Skeletal muscle tissue (tissue), 3 donors: ENCODE measurements at regions not wholly inside any gene's neighbourhood (a gene's known extent, or its start where the extent isn't known, plus 50 kb on each side); places are given as distances from the start of the nearest gene placed in this dataset.

Experiments used
- H3K27ac ChIP-seq: one replicate; pipeline ENCODE4 v1.7.0; 2013; ENCODE audit warnings: mild to moderate bottlenecking, low read depth, low read length, inconsistent platforms
- H3K27me3 ChIP-seq, 3 donors: one replicate each; pipeline ENCODE4 v1.7.0; 2013; ENCODE audit warnings: low read length in 3 of 3; ENCODE audit not compliant: control insufficient read depth in 3 of 3, insufficient read depth in 3 of 3
- H3K36me3 ChIP-seq, 3 donors: one replicate each; pipeline ENCODE4 v1.7.0; 2013; ENCODE audit warnings: low read length in 3 of 3; ENCODE audit not compliant: control insufficient read depth in 3 of 3, insufficient read depth in 3 of 3
- H3K4me1 ChIP-seq, 3 donors: one replicate each; pipeline ENCODE4 v1.7.0; 2013; ENCODE audit warnings: low read length in 3 of 3, mild to moderate bottlenecking in 3 of 3; ENCODE audit not compliant: control insufficient read depth in 3 of 3, insufficient read depth in 3 of 3
- H3K4me3 ChIP-seq, 3 donors: one replicate each; pipeline ENCODE4 v1.7.0; 2013; ENCODE audit warnings: low read length in 3 of 3
- H3K9ac ChIP-seq, 3 donors: one replicate each; pipeline ENCODE4 v1.7.0; 2013; ENCODE audit warnings: low read length in 3 of 3, mild to moderate bottlenecking in 3 of 3, moderate library complexity in 2 of 3, low read depth in 1 of 3
- H3K9me3 ChIP-seq, 3 donors: one replicate each; pipeline ENCODE4 v1.7.0; 2013; ENCODE audit warnings: low read length in 3 of 3; ENCODE audit not compliant: control insufficient read depth in 3 of 3
- donor health status: Osteomylitis.

DNA sequence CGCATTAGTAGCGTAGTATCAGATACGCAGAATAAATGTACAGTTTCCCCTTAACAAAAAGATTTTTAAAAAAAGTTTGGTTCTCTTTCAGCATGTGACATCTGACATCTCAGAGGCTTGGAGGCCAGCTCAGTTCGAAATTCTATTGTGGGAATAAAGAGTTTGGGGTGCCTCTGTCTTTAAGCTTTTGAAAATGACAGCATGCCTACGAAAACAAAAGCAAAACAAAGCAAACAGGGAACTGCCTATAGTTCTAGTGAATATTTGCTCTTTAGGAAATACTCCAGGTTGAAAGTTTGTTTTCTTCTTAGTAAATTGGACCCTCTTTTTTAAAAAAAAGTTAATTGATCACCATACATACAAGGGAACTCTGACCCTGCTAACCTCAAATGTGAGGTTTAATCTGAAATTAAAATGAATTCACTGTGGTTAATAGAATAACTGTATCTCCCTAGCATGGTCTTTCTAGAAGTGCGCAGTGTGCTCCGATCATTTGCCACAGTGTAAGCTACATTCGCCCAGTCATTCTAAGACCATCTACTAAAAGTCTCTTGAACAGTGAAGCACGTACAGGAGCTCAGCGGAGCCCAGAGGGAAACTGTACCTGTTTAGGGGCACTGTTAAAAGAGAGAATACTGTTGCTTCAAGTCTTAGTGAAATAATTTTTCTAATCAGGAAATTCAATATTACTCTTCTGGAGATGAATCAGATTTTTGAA lies 347.0 kb upstream of the CDH2 start:
- Histone ChIP-seq H3K27me3 (no peaks in the 10 kb centered on the region), H3K27ac (no peak overlapping the region), H3K9me3 (no peaks in the 10 kb centered on the region), H3K9ac (no peak overlapping the region), H3K4me1 (no peaks in the 10 kb centered on the region), H3K4me3 (no peak overlapping the region), H3K36me3 (no peaks in the 10 kb centered on the region)

GRCh38 chr18:28522236-28522635 lies 345.3 kb upstream of the CDH2 start:
- Histone ChIP-seq H3K9ac (no peak overlapping the region), H3K27me3 (no peaks in the 10 kb centered on the region), H3K36me3 (no peaks in the 10 kb centered on the region), H3K9me3 (no peaks in the 10 kb centered on the region), H3K27ac (no peak overlapping the region), H3K4me3 (no peak overlapping the region), H3K4me1 (no peaks in the 10 kb centered on the region)

GRCh38 chr18:28519997-28520396 lies 343.1 kb upstream of the CDH2 start:
- H3K9ac ChIP-seq = no peak overlapping the region
- no peak overlapping the region for H3K27ac ChIP-seq
- no peak overlapping the region for H3K4me3 ChIP-seq
- no peaks in the 10 kb centered on the region for H3K27me3 ChIP-seq
- no peaks in the 10 kb centered on the region for H3K4me1 ChIP-seq
- H3K36me3 ChIP-seq = no peaks in the 10 kb centered on the region
- H3K9me3 ChIP-seq = no peaks in the 10 kb centered on the region

DNA sequence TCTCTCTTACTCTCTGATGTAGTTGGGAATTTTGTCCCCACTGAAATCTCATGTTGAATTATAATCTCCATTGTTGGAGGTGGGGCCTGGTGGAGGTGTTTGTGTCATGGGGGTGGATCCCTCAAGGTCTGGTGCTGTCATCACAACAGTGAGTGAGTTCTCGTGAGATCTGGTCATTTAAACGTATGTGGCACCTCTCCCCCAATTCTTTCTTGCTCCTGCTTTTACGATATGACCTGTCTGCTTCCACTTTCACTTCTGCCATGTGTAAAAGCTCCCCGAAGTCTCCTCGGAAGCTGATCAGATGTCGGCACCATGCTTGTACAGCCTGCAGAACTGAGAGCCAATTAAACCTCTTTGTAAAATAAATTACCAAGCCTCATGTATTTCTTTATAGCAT lies 337.8 kb upstream of the CDH2 start:
- H3K9me3 ChIP-seq = no peaks in the 10 kb centered on the region
- no peaks in the 10 kb centered on the region for H3K4me1 ChIP-seq
- H3K27ac ChIP-seq = no peak overlapping the region
- H3K36me3 ChIP-seq = no peaks in the 10 kb centered on the region
- no peak overlapping the region for H3K4me3 ChIP-seq
- H3K27me3 ChIP-seq = no peaks in the 10 kb centered on the region
- no peak overlapping the region for H3K9ac ChIP-seq

DNA sequence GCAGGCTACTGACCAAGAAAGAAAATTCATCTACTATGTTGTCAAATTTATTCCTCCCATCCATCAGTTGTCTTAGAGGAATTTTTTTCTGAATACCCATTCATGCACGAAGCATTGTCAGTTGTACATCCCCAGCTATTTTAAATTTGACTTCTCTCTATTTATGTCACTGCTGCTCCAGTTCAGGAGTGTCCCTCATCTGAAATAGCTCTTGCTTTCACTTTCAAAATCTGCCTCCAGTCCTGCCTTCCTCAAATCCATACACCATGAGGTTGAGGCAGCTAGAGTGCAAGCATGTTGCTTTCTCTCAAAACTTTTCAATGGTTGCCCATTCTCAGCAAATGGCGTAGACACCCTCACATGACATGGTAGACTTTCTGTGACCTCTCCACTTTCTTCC lies 335.4 kb upstream of the CDH2 start:
- no peaks in the 10 kb centered on the region for H3K27me3 ChIP-seq
- no peaks in the 10 kb centered on the region for H3K9me3 ChIP-seq
- no peaks in the 10 kb centered on the region for H3K4me1 ChIP-seq
- no peak overlapping the region for H3K9ac ChIP-seq
- no peak overlapping the region for H3K4me3 ChIP-seq
- no peak overlapping the region for H3K27ac ChIP-seq
- no peaks in the 10 kb centered on the region for H3K36me3 ChIP-seq

GRCh38 chr18:28511413-28511821 lies 334.5 kb upstream of the CDH2 start:
- Histone ChIP-seq H3K36me3 (no peaks in the 10 kb centered on the region), H3K27me3 (no peaks in the 10 kb centered on the region), H3K4me3 (no peak overlapping the region)

DNA sequence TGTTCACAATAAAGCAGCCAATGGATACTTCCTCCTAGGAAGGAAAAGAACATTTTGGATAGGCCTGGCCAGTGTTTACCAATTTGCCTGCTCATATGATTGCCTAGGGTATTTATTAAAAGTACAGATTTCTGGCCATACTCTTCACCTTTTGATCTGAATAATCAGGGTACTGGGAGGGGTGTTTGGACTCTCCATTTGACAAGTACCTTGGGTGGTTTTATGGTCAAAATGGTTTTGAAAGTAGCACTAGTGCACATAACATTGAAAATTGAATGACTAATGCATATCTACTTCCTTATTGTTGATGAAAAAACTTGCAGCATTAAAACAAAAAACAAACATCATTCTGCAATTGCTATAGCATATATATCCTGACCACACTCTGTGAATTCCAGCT lies 333.3 kb upstream of the CDH2 start:
- no peaks in the 10 kb centered on the region for H3K27me3 ChIP-seq
- no peak overlapping the region for H3K4me3 ChIP-seq
- H3K9me3 ChIP-seq = no peaks in the 10 kb centered on the region
- no peaks in the 10 kb centered on the region for H3K4me1 ChIP-seq
- no peaks in the 10 kb centered on the region for H3K36me3 ChIP-seq
- no peak overlapping the region for H3K9ac ChIP-seq
- no peak overlapping the region for H3K27ac ChIP-seq

More at GRCh38 chr18:28511413-28511821, 334.5 kb upstream of the CDH2 start:
- no peak overlapping the region for H3K27ac ChIP-seq
- no peaks in the 10 kb centered on the region for H3K4me1 ChIP-seq
- no peaks in the 10 kb centered on the region for H3K9me3 ChIP-seq
- H3K9ac ChIP-seq = no peak overlapping the region

DNA sequence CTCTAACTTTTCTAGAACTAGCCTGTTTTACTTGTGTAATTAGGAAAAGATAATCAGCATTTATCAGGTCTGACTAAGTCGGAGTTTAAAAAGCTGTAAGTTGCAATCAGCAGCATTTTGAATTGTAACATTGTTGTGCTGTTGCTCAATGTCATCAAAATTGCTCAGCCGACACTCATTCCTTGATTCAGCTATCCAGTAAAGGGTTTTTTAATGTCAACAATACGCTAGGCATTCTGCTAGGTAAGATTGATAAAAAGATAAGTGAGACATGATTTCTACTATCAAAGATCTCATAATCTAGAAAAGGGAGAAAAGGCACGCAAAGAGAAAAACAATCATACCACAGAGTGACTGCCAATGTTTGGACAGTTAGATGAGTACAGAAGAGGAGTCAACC lies 327.1 kb upstream of the CDH2 start:
- Histone ChIP-seq H3K9me3 (no peaks in the 10 kb centered on the region), H3K4me1 (no peaks in the 10 kb centered on the region), H3K36me3 (no peaks in the 10 kb centered on the region), H3K4me3 (no peak overlapping the region), H3K27ac (no peak overlapping the region), H3K9ac (no peak overlapping the region), H3K27me3 (no peaks in the 10 kb centered on the region)

- Histone ChIP-seq H3K4me3 (no peak overlapping the region), H3K9ac (no peak overlapping the region), H3K27ac (no peak overlapping the region), H3K9me3 (no peaks in the 10 kb centered on the region), H3K4me1 (no peaks in the 10 kb centered on the region), H3K27me3 (no peaks in the 10 kb centered on the region), H3K36me3 (no peaks in the 10 kb centered on the region)
These were observed 317.2 kb upstream of the CDH2 start for GRCh38 chr18:28494151-28494550.

GRCh38 chr18:28485918-28486317 lies 309.0 kb upstream of the CDH2 start:
- H3K9me3 ChIP-seq = no peaks in the 10 kb centered on the region
- no peak overlapping the region for H3K27ac ChIP-seq
- H3K9ac ChIP-seq = no peak overlapping the region
- no peak overlapping the region for H3K4me3 ChIP-seq
- H3K4me1 ChIP-seq = no peaks in the 10 kb centered on the region
- H3K27me3 ChIP-seq = no peaks in the 10 kb centered on the region
- H3K36me3 ChIP-seq = no peaks in the 10 kb centered on the region
